Stomach (tissue), 4 donors: ENCODE measurements at regions not wholly inside any gene's neighbourhood (a gene's known extent, or its start where the extent isn't known, plus 50 kb on each side); places are given as distances from the start of the nearest gene placed in this dataset.

Experiments used
- EP300 ChIP-seq: sonication (generic); formaldehyde crosslinking; IDR thresholded peaks from one replicate; pipeline ENCODE4 v1.6.1; 2017; ENCODE audit warnings: antibody characterized with exemption
- POLR2A ChIP-seq, 4 donors: fragments of 450-650 bp; IDR thresholded peaks; one replicate each; pipeline ENCODE4 v1.6.1; 2016; ENCODE audit warnings: antibody characterized with exemption in 4 of 4, control low read depth in 2 of 4, mild to moderate bottlenecking in 1 of 4, moderate library complexity in 1 of 4
- POLR2AphosphoS5 ChIP-seq, 3 donors: sonication (generic); formaldehyde crosslinking; IDR thresholded peaks; one replicate each; pipeline ENCODE4 v1.6.1; 2016; ENCODE audit warnings: antibody characterized with exemption in 3 of 3
- TF ChIP-seq, protein P1 (sequence below), 7 experiments: fragments of 450-650 bp in 4 of 7; fragments of 200-600 bp in 3 of 7; sonication (generic) in 3 of 7; IDR thresholded peaks; one replicate each; pipeline ENCODE4 v1.5.1; 2016 to 2019; ENCODE audit warnings: antibody characterized with exemption in 7 of 7, control low read depth in 2 of 7, mild to moderate bottlenecking in 1 of 7

DNA sequence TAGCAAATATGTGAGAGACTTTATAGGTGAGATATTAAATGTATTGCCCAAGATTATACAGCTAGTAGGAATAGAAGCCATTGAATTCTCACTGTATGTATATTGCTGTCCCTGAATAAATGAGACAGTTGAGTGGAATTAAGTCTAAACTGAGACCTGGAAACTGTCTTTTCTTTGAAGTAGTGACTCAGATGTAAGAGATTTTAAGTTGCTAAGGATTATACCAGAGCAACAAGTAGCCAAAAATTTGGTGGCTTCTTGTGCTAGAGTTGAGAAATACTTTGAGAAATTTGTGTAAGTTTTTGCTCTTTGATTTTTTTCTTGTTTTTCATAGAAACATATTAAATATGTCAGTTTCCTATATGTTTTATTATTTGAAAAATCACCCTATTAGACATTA is 58.7 kb downstream of the TANC2 start:
- TF ChIP-seq, protein P1, sequence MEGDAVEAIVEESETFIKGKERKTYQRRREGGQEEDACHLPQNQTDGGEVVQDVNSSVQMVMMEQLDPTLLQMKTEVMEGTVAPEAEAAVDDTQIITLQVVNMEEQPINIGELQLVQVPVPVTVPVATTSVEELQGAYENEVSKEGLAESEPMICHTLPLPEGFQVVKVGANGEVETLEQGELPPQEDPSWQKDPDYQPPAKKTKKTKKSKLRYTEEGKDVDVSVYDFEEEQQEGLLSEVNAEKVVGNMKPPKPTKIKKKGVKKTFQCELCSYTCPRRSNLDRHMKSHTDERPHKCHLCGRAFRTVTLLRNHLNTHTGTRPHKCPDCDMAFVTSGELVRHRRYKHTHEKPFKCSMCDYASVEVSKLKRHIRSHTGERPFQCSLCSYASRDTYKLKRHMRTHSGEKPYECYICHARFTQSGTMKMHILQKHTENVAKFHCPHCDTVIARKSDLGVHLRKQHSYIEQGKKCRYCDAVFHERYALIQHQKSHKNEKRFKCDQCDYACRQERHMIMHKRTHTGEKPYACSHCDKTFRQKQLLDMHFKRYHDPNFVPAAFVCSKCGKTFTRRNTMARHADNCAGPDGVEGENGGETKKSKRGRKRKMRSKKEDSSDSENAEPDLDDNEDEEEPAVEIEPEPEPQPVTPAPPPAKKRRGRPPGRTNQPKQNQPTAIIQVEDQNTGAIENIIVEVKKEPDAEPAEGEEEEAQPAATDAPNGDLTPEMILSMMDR (IDR thresholded peaks at IDR 0.05), result no peak
- no peak for TF ChIP-seq EP300
- TF ChIP-seq POLR2AphosphoS5 (IDR thresholded peaks at IDR 0.05), result no peak
- TF ChIP-seq POLR2A (IDR thresholded peaks at IDR 0.05), result no peak
